HUES64 (cell line): ENCODE measurements at regions not wholly inside any gene's neighbourhood (a gene's known extent, or its start where the extent isn't known, plus 50 kb on each side); places are given as distances from the start of the nearest gene placed in this dataset.

Experiments used
- H3K27ac ChIP-seq: 2 replicates; pipeline ENCODE4 v1.7.0; 2013; ENCODE audit warnings: low read depth, low read length, inconsistent platforms
- H3K27me3 ChIP-seq: 2 replicates; pipeline ENCODE4 v1.6.1; 2013; ENCODE audit warnings: mild to moderate bottlenecking, low read length; ENCODE audit not compliant: insufficient read depth
- H3K36me3 ChIP-seq: 2 replicates; pipeline ENCODE4 v1.6.1; 2013; ENCODE audit warnings: mild to moderate bottlenecking, low read length; ENCODE audit not compliant: insufficient read depth
- H3K4me1 ChIP-seq: 2 replicates; pipeline ENCODE4 v1.6.1; 2013; ENCODE audit warnings: mild to moderate bottlenecking, low read length, moderate library complexity; ENCODE audit not compliant: insufficient read depth
- H3K4me3 ChIP-seq: 2 replicates; pipeline ENCODE4 v1.5.1; 2013; ENCODE audit warnings: mild to moderate bottlenecking, low read length, moderate library complexity
- H3K9ac ChIP-seq: 2 replicates; pipeline ENCODE4 v1.6.1; 2013; ENCODE audit warnings: mild to moderate bottlenecking, low read depth, low read length
- H3K9me3 ChIP-seq: 2 replicates; pipeline ENCODE4 v1.6.1; 2013; ENCODE audit warnings: low read depth, low read length; ENCODE audit not compliant: insufficient read depth
- WGBS: fragments of 150-250, 120-280 bp; methylation state at CpG from one replicate; pipeline ENCODE4 v1.1.7; 2013; ENCODE audit warnings: missing lambda C conversion rate; 5-methylcytosine and 5-hydroxymethylcytosine counted together

DNA sequence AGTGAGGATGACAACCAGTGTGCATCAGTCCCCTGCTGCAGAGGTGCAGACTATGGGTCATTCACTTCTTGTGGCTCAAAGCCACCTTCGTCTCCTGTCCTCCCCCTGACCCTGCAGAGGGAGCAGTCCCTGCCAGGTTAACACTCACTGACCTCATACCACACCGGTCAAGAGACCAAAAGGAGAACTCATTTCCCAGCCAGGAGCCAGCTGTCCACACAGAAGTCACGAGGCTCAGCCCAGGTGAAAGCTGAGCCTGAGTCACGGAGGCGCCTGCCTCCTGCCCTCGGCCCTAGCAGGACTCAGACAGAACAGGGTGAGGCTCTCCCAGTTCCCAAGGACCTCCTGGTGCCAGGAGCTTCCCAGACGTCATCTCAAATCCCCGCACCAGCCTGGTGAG is 103.7 kb downstream of the MN1 start:
- H3K9me3 ChIP-seq, result peaks cover 4% of the 10 kb centered on the region; the same call in 1 of the 2 replicates
- H3K36me3 ChIP-seq, result peaks cover 16% of the 10 kb centered on the region; the same call in 1 of the 2 replicates
- no peak overlapping the region for H3K9ac ChIP-seq
- 79% methylated on average over 8 of the region's 8 CpGs for WGBS
- H3K27me3 ChIP-seq, result no peaks in the 10 kb centered on the region
- no peak overlapping the region for H3K27ac ChIP-seq
- H3K4me1 ChIP-seq, result no peaks in the 10 kb centered on the region
- no peak overlapping the region for H3K4me3 ChIP-seq
